GM18861 (cell line): ENCODE measurements at regions not wholly inside any gene's neighbourhood (a gene's known extent, or its start where the extent isn't known, plus 50 kb on each side); places are given as distances from the start of the nearest gene placed in this dataset.
"Not testable (repeated sequence)": the region's sequence is repeated elsewhere in the genome, so short reads cannot be mapped to it uniquely, and the experiment has no call there.

Experiments used
- ATAC-seq: cut with Tn5 transposase; IDR thresholded peaks from one replicate; pipeline ENCODE4 v1.9.1; 2021; ENCODE audit not compliant: unreplicated experiment

DNA sequence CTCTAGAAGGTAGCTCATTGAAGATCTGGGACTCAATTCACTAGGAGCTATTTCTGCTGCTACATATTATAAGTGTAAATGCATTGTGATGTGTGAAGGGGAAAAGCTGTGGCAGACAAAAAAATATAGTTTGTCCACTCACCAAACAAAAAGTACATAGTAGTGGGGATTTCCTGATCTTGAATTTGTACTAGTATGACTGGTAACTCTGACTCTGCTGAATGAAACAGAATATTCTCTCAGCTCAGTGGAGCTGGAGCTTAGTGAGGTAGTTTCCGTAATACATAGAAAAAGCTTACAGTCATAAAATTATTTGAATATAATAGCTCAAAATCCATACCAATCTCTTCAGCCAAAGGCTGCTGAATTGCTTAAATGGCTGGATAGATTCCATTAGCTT is 455.6 kb upstream of the CD180 start:
- no peak for ATAC-seq

- no peak for ATAC-seq
Observed at GRCh38 chr5:67651180-67651579, 454.6 kb upstream of the CD180 start.

- ATAC-seq, result no peak
Observed at GRCh38 chr5:67648201-67648671, 451.6 kb upstream of the CD180 start.

DNA sequence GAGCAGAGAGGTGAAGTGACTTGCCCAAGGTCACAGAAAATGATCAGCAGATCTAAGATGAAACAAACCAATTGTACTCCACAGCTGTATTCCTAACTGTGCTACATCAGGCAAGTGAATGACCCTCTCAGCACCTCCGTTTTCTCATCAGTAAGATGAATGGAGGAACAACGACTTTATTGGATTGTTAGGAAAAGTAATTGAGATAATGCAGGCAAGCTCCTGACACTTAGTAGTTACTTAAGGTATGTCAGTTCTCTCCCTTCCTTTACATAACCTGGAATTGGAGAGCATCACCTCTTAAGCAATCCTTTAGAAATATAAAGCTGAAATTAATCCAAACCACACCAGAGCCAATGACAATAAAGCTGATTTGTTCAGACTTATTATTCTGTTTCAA is 451.2 kb upstream of the CD180 start:
- no peak for ATAC-seq

DNA sequence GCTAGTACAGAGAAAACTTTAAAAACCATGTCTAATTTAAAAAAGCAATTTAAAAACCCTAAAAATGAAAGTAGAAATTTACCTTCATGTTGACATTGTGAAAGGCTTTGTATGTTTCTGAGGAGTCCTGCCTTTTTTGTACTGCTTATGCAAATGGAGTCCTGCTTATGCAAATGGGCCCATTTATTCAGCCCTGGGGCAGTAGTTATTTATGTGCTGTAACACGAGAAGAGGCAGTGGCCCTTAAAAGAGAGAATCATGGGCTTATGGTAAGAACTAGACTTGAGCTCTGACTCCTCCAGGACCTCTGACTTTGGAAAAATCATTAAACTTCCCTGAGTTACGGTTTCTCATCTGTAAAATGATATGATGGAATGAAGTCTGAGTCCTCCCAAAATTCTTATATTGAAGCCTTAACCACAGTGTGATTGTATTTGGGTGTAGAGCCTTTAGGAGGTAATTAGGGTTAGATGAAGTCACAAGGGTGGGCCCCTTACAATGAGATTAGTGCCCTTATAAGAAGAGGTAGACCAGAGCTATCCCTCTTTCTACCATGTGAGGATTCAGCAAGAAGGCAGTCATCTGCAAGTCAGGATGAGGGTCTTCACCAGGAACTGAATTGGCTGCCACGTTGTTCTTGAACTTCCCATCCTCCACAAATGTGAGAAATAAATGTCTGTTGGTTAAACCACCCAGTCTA is 447.8 kb upstream of the CD180 start:
- ATAC-seq, result no peak

GRCh38 chr5:67643536-67643935 is 446.9 kb upstream of the CD180 start:
- ATAC-seq, result no peak

- ATAC-seq, result no peak
Observed at GRCh38 chr5:67639976-67640375, 443.4 kb upstream of the CD180 start.

- no peak for ATAC-seq
Observed at GRCh38 chr5:67639313-67639712, 442.7 kb upstream of the CD180 start.

DNA sequence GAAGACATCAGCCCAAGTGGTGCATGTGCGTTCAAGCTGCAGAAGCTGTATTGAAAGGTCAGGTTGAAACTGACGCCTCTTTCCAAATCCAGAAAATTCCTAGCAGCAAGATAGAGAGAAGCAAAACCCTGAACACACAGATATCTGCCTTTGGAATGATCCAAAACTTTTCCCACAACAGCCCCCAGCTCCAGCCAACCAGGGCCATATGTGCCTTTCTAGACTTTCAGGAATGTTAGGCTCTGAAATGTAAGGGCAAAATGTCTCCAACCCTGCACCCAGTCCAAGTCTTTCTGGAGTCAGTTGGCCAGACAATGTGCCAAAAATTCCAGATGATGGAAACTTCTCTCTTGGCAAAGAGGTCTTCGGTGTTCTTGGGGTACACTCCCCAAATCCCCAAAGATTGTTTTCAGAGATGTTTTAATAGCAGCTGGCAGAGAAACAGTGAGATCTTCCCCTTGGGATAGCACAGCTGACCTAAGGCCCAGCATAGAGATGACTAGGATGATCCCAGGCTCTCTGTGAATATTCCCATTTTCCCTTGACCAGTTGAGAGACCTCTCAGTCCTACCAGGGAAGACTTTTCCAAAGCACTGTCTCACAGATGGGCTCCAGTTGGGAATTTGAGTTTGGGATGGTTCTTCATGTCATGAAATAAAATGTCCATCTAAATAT is 440.4 kb upstream of the CD180 start:
- no peak for ATAC-seq

- no peak for ATAC-seq
Observed at GRCh38 chr5:67636091-67636490, 439.5 kb upstream of the CD180 start.

DNA sequence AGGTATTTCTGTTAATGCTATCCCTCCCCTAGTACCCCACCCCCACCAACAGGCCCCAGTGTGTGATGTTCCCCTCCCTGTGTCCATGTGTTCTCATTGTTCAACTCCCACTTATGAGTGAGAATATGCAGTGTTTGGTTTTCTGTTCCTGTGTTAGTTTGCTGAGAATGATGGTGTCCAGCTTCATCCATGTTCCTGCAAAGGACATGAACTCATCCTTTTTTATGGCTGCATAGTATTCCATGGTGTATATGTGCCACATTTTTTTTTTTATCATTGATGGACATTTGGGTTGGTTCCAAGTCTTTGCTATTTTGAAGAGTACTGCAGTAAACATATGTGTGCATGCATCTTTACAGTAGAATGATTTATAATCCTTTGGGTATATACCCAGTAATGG is 430.5 kb upstream of the CD180 start:
- ATAC-seq, result not testable (repeated sequence)

- ATAC-seq, result no peak
Observed at GRCh38 chr5:67623078-67623477, 426.5 kb upstream of the CD180 start.

DNA sequence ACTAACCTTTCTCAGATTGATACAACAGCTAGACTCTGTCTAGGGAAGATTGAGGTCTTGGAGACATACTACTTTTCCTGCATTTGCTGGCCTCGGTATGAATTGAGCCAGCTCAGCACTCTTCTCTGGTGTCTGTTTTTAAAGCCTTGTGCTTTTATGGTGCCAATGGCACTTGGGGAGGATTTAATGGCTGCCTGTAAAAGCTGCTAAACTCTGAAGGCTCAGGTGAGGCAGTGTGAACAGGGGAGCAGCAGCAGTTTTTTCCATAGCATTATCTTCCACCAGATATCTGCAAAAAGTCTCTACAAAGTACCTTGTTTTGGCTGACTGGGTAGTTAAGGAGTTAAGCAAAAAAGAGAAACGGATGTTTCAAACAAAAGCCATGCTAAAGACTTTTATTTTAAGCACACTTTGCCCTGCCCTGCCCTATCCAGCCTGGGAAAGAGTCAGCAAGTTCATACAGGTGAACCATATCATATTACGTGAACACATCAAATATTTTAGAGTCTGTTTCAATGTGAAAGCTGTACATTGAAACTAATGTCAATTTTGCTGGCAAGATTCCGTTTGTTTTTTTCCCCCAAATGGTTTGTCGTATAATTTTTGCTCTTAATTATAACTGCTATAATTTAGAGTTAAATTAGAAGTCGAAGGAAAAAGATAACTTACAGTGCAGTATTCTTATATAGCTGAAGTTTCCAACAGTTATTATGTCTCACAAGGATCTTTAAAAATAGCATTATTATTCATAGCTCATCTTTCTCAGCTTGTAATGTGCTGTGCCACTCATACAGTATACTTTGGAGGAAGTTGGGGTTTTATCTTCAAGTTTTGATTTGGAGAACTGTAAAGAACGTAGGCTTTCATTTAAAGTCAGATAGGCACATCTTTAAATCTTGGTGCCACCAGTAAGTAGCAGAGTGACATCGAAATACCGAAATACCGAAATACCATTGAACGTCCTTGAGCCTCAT is 424.1 kb upstream of the CD180 start:
- no peak for ATAC-seq

- no peak for ATAC-seq
Observed at GRCh38 chr5:67619636-67620035, 423.0 kb upstream of the CD180 start.

DNA sequence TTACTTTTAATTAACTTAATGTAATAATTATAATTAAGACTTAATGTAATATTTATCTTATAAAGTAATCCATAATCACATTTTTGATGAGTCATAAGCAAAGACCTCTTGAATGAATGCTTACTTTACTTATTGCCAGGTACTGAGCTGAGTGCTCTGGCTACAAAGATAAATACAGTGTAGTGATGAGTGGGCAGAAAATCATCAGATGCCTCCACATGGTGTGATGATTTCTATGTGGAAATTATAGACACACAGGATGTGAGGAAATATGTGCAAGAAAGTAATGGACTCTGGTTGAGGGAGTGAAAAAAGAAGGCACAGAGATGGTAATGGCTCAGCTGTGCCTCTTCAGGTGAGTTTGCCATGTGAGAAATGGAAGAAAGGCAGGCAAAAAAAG is 422.6 kb upstream of the CD180 start:
- no peak for ATAC-seq

GRCh38 chr5:67617051-67617450 is 420.5 kb upstream of the CD180 start:
- ATAC-seq, result no peak

- ATAC-seq, result no peak
Observed at GRCh38 chr5:67612961-67613360, 416.4 kb upstream of the CD180 start.

GRCh38 chr5:67610186-67610912 is 413.8 kb upstream of the CD180 start:
- no peak for ATAC-seq

DNA sequence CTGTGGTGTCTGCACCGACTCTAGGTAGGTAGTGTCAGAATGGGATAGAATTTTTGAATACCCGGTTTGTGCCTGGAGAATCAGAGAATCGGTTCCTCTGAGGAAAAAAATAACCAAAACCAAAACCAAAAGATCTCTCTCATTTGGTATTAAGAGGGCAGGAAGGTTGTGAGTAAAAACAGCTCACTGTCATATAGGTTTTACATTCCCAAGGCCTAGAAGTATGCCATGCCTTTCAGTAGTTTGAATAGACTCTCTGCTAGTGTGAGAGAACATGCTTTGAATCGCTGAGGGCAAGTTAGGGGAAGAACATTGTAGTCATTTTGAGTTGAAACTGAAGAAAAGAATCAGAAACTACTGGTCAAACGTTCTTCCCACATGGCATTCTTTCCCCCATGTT is 411.4 kb upstream of the CD180 start:
- ATAC-seq, result no peak

- ATAC-seq, result no peak
Observed at GRCh38 chr5:67606586-67606947, 410.0 kb upstream of the CD180 start.
